Mesenchymal stem cell (in vitro differentiated cells and primary cell): ENCODE measurements at regions not wholly inside any gene's neighbourhood (a gene's known extent, or its start where the extent isn't known, plus 50 kb on each side); places are given as distances from the start of the nearest gene placed in this dataset.

Experiments
- DNase-seq: peaks from one replicate; pipeline ENCODE4 v3.0.0-alpha.2; 2013
- H2AFZ ChIP-seq: one replicate; pipeline ENCODE4 v1.6.1; 2013; ENCODE audit warnings: low read depth, mild to moderate bottlenecking, control low read depth, inconsistent platforms, low read length, moderate library complexity
- H2AK5ac ChIP-seq: 2 replicates; pipeline ENCODE4 v1.6.1; 2013; ENCODE audit warnings: low read length, moderate library complexity, mild to moderate bottlenecking, inconsistent platforms; ENCODE audit not compliant: severe bottlenecking
- H2BK120ac ChIP-seq: one replicate; pipeline ENCODE4 v1.6.1; 2013; ENCODE audit warnings: low read depth, mild to moderate bottlenecking, inconsistent platforms, low read length, moderate library complexity
- H2BK12ac ChIP-seq, 2 experiments: one replicate each; pipeline ENCODE4 v1.6.1; 2013; ENCODE audit warnings: inconsistent platforms in 2 of 2, low read length in 2 of 2, mild to moderate bottlenecking in 2 of 2, moderate library complexity in 2 of 2, control low read depth in 1 of 2
- H2BK15ac ChIP-seq: one replicate; pipeline ENCODE4 v1.6.1; 2013; ENCODE audit warnings: mild to moderate bottlenecking, low read depth, inconsistent platforms; ENCODE audit not compliant: poor library complexity, severe bottlenecking
- H2BK5ac ChIP-seq: 2 replicates; pipeline ENCODE4 v1.6.1; 2013; ENCODE audit warnings: low read depth, mild to moderate bottlenecking, low read length, control low read depth, inconsistent platforms; ENCODE audit not compliant: poor library complexity, severe bottlenecking
- H3K14ac ChIP-seq, 2 experiments: one replicate each; pipeline ENCODE4 v1.6.1; 2013; ENCODE audit warnings: inconsistent platforms in 2 of 2, low read length in 2 of 2, control low read depth in 1 of 2, mild to moderate bottlenecking in 1 of 2, moderate library complexity in 1 of 2
- H3K18ac ChIP-seq, 2 experiments: one replicate each; pipeline ENCODE4 v1.6.1; 2013; ENCODE audit warnings: inconsistent platforms in 2 of 2, low read length in 2 of 2, control low read depth in 1 of 2, low read depth in 1 of 2, mild to moderate bottlenecking in 1 of 2
- H3K23ac ChIP-seq, 2 experiments: one replicate each; pipeline ENCODE4 v1.6.1; 2013; ENCODE audit warnings: inconsistent platforms in 2 of 2, low read length in 2 of 2, mild to moderate bottlenecking in 2 of 2, moderate library complexity in 2 of 2, control low read depth in 1 of 2
- H3K27ac ChIP-seq: 2 replicates; pipeline ENCODE4 v1.5.1; 2013; ENCODE audit warnings: mild to moderate bottlenecking, moderate library complexity, low read length, control low read depth, inconsistent platforms; ENCODE audit not compliant: poor library complexity, severe bottlenecking
- H3K27me3 ChIP-seq, 2 experiments: 2 replicates each; pipeline versions ENCODE4 v1.6.1 to v1.7.0; 2013; ENCODE audit warnings: low read length in 2 of 2, mild to moderate bottlenecking in 2 of 2, moderate library complexity in 2 of 2, control low read depth in 1 of 2, inconsistent platforms in 1 of 2; ENCODE audit not compliant: control insufficient read depth in 1 of 2, insufficient read depth in 1 of 2
- H3K36me3 ChIP-seq, 2 experiments: 2 replicates each; pipeline versions ENCODE4 v1.6.1 to v1.7.0; 2013; ENCODE audit warnings: low read length in 2 of 2, control low read depth in 1 of 2, inconsistent platforms in 1 of 2, low read depth in 1 of 2, mild to moderate bottlenecking in 1 of 2; ENCODE audit not compliant: insufficient read depth in 2 of 2, control insufficient read depth in 1 of 2
- H3K4ac ChIP-seq, 2 experiments: one replicate each; pipeline ENCODE4 v1.6.1; 2013; ENCODE audit warnings: inconsistent platforms in 2 of 2, low read length in 2 of 2, mild to moderate bottlenecking in 2 of 2, moderate library complexity in 2 of 2, control low read depth in 1 of 2, low read depth in 1 of 2
- H3K4me1 ChIP-seq: 2 replicates; pipeline ENCODE4 v1.6.1; 2013; ENCODE audit warnings: low read depth, low read length, control low read depth; ENCODE audit not compliant: control insufficient read depth, insufficient read depth
- H3K4me2 ChIP-seq: 2 replicates; pipeline ENCODE4 v1.6.1; 2013; ENCODE audit warnings: low read length, mild to moderate bottlenecking, inconsistent platforms; ENCODE audit not compliant: poor library complexity, severe bottlenecking
- H3K4me3 ChIP-seq, 2 experiments: 2 replicates each; pipeline versions ENCODE4 v1.5.1 to v1.7.0; 2013; ENCODE audit warnings: low read length in 2 of 2, mild to moderate bottlenecking in 2 of 2, control low read depth in 1 of 2, low read depth in 1 of 2; ENCODE audit not compliant: insufficient read depth in 1 of 2
- H3K79me1 ChIP-seq: replicated peaks from 2 replicates; pipeline ENCODE4 v1.6.1; 2013; ENCODE audit warnings: mild to moderate bottlenecking, control low read depth, low read length, inconsistent platforms; ENCODE audit not compliant: poor library complexity, severe bottlenecking
- H3K9ac ChIP-seq: 2 replicates; pipeline ENCODE4 v1.7.0; 2013; ENCODE audit warnings: mild to moderate bottlenecking, low read length, moderate library complexity
- H3K9me3 ChIP-seq: 2 replicates; pipeline ENCODE4 v1.7.0; 2013; ENCODE audit warnings: mild to moderate bottlenecking, low read length; ENCODE audit not compliant: control insufficient read depth
- H4K8ac ChIP-seq: one replicate; pipeline ENCODE4 v1.6.1; 2013; ENCODE audit warnings: inconsistent platforms, mild to moderate bottlenecking, low read length, moderate library complexity
- H4K91ac ChIP-seq: one replicate; pipeline ENCODE4 v1.6.1; 2013; ENCODE audit warnings: mild to moderate bottlenecking, low read length, inconsistent platforms
- WGBS: methylation state at CpG from one replicate; pipeline ENCODE4 v1.1.7; 2013; ENCODE audit warnings: mixed read lengths; 5-methylcytosine and 5-hydroxymethylcytosine counted together

GRCh38 chr18:56166914-56167313 lies 471.5 kb downstream of the TXNL1 start:
- Histone ChIP-seq H3K18ac (peak overlapping the region in 1 of 2 experiments; percentile 18), H3K9ac (no peak overlapping the region), H3K23ac (no peak overlapping the region), H4K8ac (no peak overlapping the region), H3K9me3 (no peaks in the 10 kb centered on the region), H3K4ac (no peak overlapping the region), H2BK120ac (no peak overlapping the region), H2BK12ac (no peak overlapping the region), H3K4me2 (no peak overlapping the region), H2BK15ac (peak overlapping the region; percentile 2), H2BK5ac (no peak overlapping the region), H3K4me1 (no peaks in the 10 kb centered on the region), H3K79me1 (no peaks in the 10 kb centered on the region), H3K14ac (no peak overlapping the region), H2AFZ (no peak overlapping the region), H3K27ac (no peak overlapping the region), H4K91ac (no peak overlapping the region), H3K27me3 (no peaks in the 10 kb centered on the region), H2AK5ac (no peak overlapping the region), H3K36me3 (no peaks in the 10 kb centered on the region), H3K4me3 (no peak overlapping the region)
- no peak for DNase-seq

- Histone ChIP-seq H3K36me3 (no peaks in the 10 kb centered on the region), H3K23ac (no peak overlapping the region), H4K8ac (no peak overlapping the region), H2BK5ac (no peak overlapping the region), H3K27ac (no peak overlapping the region), H2BK12ac (no peak overlapping the region), H3K14ac (no peak overlapping the region), H3K4ac (no peak overlapping the region), H3K18ac (no peak overlapping the region), H3K27me3 (no peaks in the 10 kb centered on the region), H2BK120ac (no peak overlapping the region), H3K9ac (no peak overlapping the region), H2AK5ac (no peak overlapping the region), H2BK15ac (no peak overlapping the region), H3K4me1 (no peaks in the 10 kb centered on the region), H3K4me3 (no peak overlapping the region), H4K91ac (no peak overlapping the region), H3K4me2 (no peak overlapping the region), H3K79me1 (no peaks in the 10 kb centered on the region), H2AFZ (no peak overlapping the region), H3K9me3 (no peaks in the 10 kb centered on the region)
- 98% methylated on average over 5 of the region's 5 CpGs for WGBS
- DNase-seq = no peak
Measured at GRCh38 chr18:56165601-56166355, 472.6 kb downstream of the TXNL1 start.

GRCh38 chr18:56162311-56163265 lies 475.8 kb downstream of the TXNL1 start:
- H2AFZ ChIP-seq = no peak overlapping the region
- no peak overlapping the region for H3K4ac ChIP-seq
- peak; percentile 40 for DNase-seq
- H3K23ac ChIP-seq = no peak overlapping the region
- H3K9me3 ChIP-seq = no peaks in the 10 kb centered on the region
- no peak overlapping the region for H2BK15ac ChIP-seq
- H4K91ac ChIP-seq = no peak overlapping the region
- no peak overlapping the region for H2BK5ac ChIP-seq
- no peak overlapping the region for H3K4me2 ChIP-seq
- H3K36me3 ChIP-seq = no peaks in the 10 kb centered on the region
- no peaks in the 10 kb centered on the region for H3K4me1 ChIP-seq
- H3K9ac ChIP-seq = peak overlapping the region; percentile 86
- H3K27ac ChIP-seq = no peak overlapping the region
- H3K14ac ChIP-seq = no peak overlapping the region
- H3K18ac ChIP-seq = no peak overlapping the region
- H2BK120ac ChIP-seq = no peak overlapping the region
- no peak overlapping the region for H2BK12ac ChIP-seq
- no peaks in the 10 kb centered on the region for H3K79me1 ChIP-seq
- H3K4me3 ChIP-seq = no peak overlapping the region
- H3K27me3 ChIP-seq = no peaks in the 10 kb centered on the region
- no peak overlapping the region for H2AK5ac ChIP-seq
- 100% methylated on average over 2 of the region's 5 CpGs for whole genome bisulfite sequencing
- H4K8ac ChIP-seq = no peak overlapping the region

GRCh38 chr18:56161566-56162260 lies 476.7 kb downstream of the TXNL1 start:
- H3K4me3 ChIP-seq = no peak overlapping the region
- no peak overlapping the region for H2AK5ac ChIP-seq
- H4K91ac ChIP-seq = no peak overlapping the region
- no peak overlapping the region for H2BK12ac ChIP-seq
- DNase-seq = no peak
- H3K9ac ChIP-seq = peak overlapping the region; percentile 86
- H3K14ac ChIP-seq = no peak overlapping the region
- no peak overlapping the region for H3K27ac ChIP-seq
- no peak overlapping the region for H3K23ac ChIP-seq
- no peaks in the 10 kb centered on the region for H3K36me3 ChIP-seq
- H3K4me1 ChIP-seq = no peaks in the 10 kb centered on the region
- no peak overlapping the region for H2BK15ac ChIP-seq
- no peaks in the 10 kb centered on the region for H3K27me3 ChIP-seq
- WGBS = 36% methylated on average over 1 of the region's 6 CpGs
- H3K18ac ChIP-seq = no peak overlapping the region
- no peak overlapping the region for H3K4me2 ChIP-seq
- no peak overlapping the region for H2BK120ac ChIP-seq
- H2AFZ ChIP-seq = no peak overlapping the region
- no peaks in the 10 kb centered on the region for H3K9me3 ChIP-seq
- H3K79me1 ChIP-seq = no peaks in the 10 kb centered on the region
- no peak overlapping the region for H2BK5ac ChIP-seq
- H3K4ac ChIP-seq = no peak overlapping the region
- no peak overlapping the region for H4K8ac ChIP-seq
